IMR-90 (cell line): ENCODE measurements at regions not wholly inside any gene's neighbourhood (a gene's known extent, or its start where the extent isn't known, plus 50 kb on each side); places are given as distances from the start of the nearest gene placed in this dataset.

ENCODE experiments used
- ATAC-seq: fragments of 200-7000 bp; cut with Tn5 transposase; 2 replicates; pipeline ENCODE4 v1.9.1; 2020; ENCODE audit warnings: low read depth, mild to moderate bottlenecking, moderate library complexity
- BruUV-seq: library from RNA; stranded (reverse); fragments of 400-500 nt; replicated peaks from 2 replicates; lab custom pipeline; 2021; lab: Mats Ljungman, UMichigan
- CTCF ChIA-PET: fragments of 300-600 bp; formaldehyde crosslinking; extraction: SDS; loops from one replicate; lab custom pipeline; 2021; ENCODE audit warnings: antibody characterized with exemption; lab: Yijun Ruan, JAX
- POLR2A ChIA-PET: fragments of 300-600 bp; sonication (Branson Sonifier 250); formaldehyde crosslinking; loops from one replicate; lab custom pipeline; 2022; ENCODE audit warnings: antibody characterized with exemption; ENCODE audit not compliant: unreplicated experiment; lab: Charles Lee
- DNase-seq: peaks from one replicate; pipeline ENCODE4 v3.0.0; 2013
- H2AFZ ChIP-seq: replicated peaks from 2 replicates; pipeline ENCODE3; 2013; ENCODE audit warnings: low read length, mild to moderate bottlenecking; ENCODE audit not compliant: poor library complexity
- H2AK5ac ChIP-seq: 2 replicates; pipeline ENCODE4 v1.6.1; 2013; ENCODE audit warnings: low read depth, low read length, inconsistent platforms
- H2AK9ac ChIP-seq: replicated peaks from 2 replicates; pipeline ENCODE3; 2013; ENCODE audit warnings: mild to moderate bottlenecking, low read depth, low read length, moderate library complexity; ENCODE audit not compliant: poor library complexity
- H2BK120ac ChIP-seq: 2 replicates; pipeline ENCODE4 v1.6.1; 2013; ENCODE audit warnings: low read depth, low read length, inconsistent platforms
- H2BK15ac ChIP-seq: 3 replicates; pipeline ENCODE4 v1.6.1; 2013; ENCODE audit warnings: low read depth, low read length, inconsistent platforms
- H2BK20ac ChIP-seq: 2 replicates; pipeline ENCODE4 v1.6.1; 2013; ENCODE audit warnings: low read depth, mild to moderate bottlenecking, inconsistent platforms, low read length, moderate library complexity
- H2BK5ac ChIP-seq: 2 replicates; pipeline ENCODE4 v1.6.1; 2013; ENCODE audit warnings: mild to moderate bottlenecking, low read depth, low read length, inconsistent platforms; ENCODE audit not compliant: poor library complexity, severe bottlenecking
- H3K14ac ChIP-seq: replicated peaks from 2 replicates; pipeline ENCODE4 v1.6.1; 2013; ENCODE audit warnings: low read depth, low read length, inconsistent platforms
- H3K18ac ChIP-seq: 2 replicates; pipeline ENCODE4 v1.6.1; 2013; ENCODE audit warnings: low read depth, low read length, control low read depth
- H3K23ac ChIP-seq: 2 replicates; pipeline ENCODE4 v1.6.1; 2013; ENCODE audit warnings: low read depth, low read length, inconsistent platforms
- H3K27ac ChIP-seq: 2 replicates; pipeline ENCODE4 v1.5.1; 2013; ENCODE audit warnings: mild to moderate bottlenecking, control low read depth, low read length; ENCODE audit not compliant: insufficient read depth
- H3K27me3 ChIP-seq: 2 replicates; pipeline ENCODE4 v1.6.1; 2013; ENCODE audit warnings: low read length; ENCODE audit not compliant: control insufficient read depth, insufficient read depth
- H3K36me3 ChIP-seq: 2 replicates; pipeline ENCODE4 v1.6.1; 2013; ENCODE audit warnings: low read length, mixed read lengths; ENCODE audit not compliant: control insufficient read depth, insufficient read depth
- H3K4ac ChIP-seq: 2 replicates; pipeline ENCODE4 v1.6.1; 2013; ENCODE audit warnings: low read depth, low read length, inconsistent platforms
- H3K4me1 ChIP-seq: 2 replicates; pipeline ENCODE4 v1.6.1; 2013; ENCODE audit warnings: low read length, mixed read lengths; ENCODE audit not compliant: control insufficient read depth, insufficient read depth
- H3K4me2 ChIP-seq: 2 replicates; pipeline ENCODE4 v1.6.1; 2013; ENCODE audit warnings: low read depth, mild to moderate bottlenecking, control low read depth, low read length, moderate library complexity
- H3K4me3 ChIP-seq: 2 replicates; pipeline ENCODE4 v1.5.1; 2013; ENCODE audit warnings: low read depth, mild to moderate bottlenecking, control low read depth, low read length, moderate library complexity; ENCODE audit not compliant: insufficient read depth
- H3K56ac ChIP-seq: 2 replicates; pipeline ENCODE4 v1.6.1; 2013; ENCODE audit warnings: low read length, inconsistent platforms; ENCODE audit not compliant: insufficient read depth; ENCODE audit errors: extremely low read depth
- H3K79me1 ChIP-seq, 2 experiments: 2 replicates each; pipeline ENCODE4 v1.6.1; 2013; ENCODE audit warnings: low read length in 2 of 2, inconsistent platforms in 1 of 2, low read depth in 1 of 2
- H3K9ac ChIP-seq: 2 replicates; pipeline ENCODE4 v1.6.1; 2013; ENCODE audit warnings: low read depth, low read length, control low read depth
- H3K9me1 ChIP-seq: 2 replicates; pipeline ENCODE4 v1.6.1; 2013; ENCODE audit warnings: low read length, inconsistent platforms; ENCODE audit not compliant: insufficient read depth
- H3K9me3 ChIP-seq: 2 replicates; pipeline ENCODE4 v1.6.1; 2013; ENCODE audit warnings: low read length; ENCODE audit not compliant: control insufficient read depth, insufficient read depth
- H4K20me1 ChIP-seq: 2 replicates; pipeline ENCODE4 v1.6.1; 2013; ENCODE audit warnings: low read length, inconsistent platforms; ENCODE audit not compliant: insufficient read depth
- H4K5ac ChIP-seq: 2 replicates; pipeline ENCODE4 v1.6.1; 2013; ENCODE audit warnings: mild to moderate bottlenecking, low read depth, low read length, control low read depth
- H4K8ac ChIP-seq, 2 experiments: 2 replicates each; pipeline ENCODE4 v1.6.1; 2013; ENCODE audit warnings: low read depth in 2 of 2, low read length in 2 of 2, control low read depth in 1 of 2, inconsistent platforms in 1 of 2
- H4K91ac ChIP-seq: 2 replicates; pipeline ENCODE4 v1.6.1; 2013; ENCODE audit warnings: low read depth, low read length, inconsistent platforms; ENCODE audit not compliant: insufficient read depth
- BHLHE40 ChIP-seq: fragments of 150-350 bp; IDR thresholded peaks from 2 replicates; pipeline ENCODE4 v1.6.1; 2016; ENCODE audit warnings: mild to moderate bottlenecking, low read depth, low read length
- CEBPB ChIP-seq: IDR thresholded peaks from 2 replicates; pipeline ENCODE4 v1.6.1; 2012; ENCODE audit warnings: low read depth, low read length, improper control_type of control experiment
- CHD1 ChIP-seq: IDR thresholded peaks from 2 replicates; pipeline ENCODE4 v1.6.1; 2012; ENCODE audit warnings: low read depth, low read length, improper control_type of control experiment
- FOS ChIP-seq: fragments of 150-350 bp; IDR thresholded peaks from 2 replicates; pipeline ENCODE4 v1.6.1; 2016; ENCODE audit warnings: low read depth, low read length
- MAFK ChIP-seq: IDR thresholded peaks from 2 replicates; pipeline ENCODE4 v1.6.1; 2012; ENCODE audit warnings: low read depth, low read length, improper control_type of control experiment
- MAZ ChIP-seq: IDR thresholded peaks from 2 replicates; pipeline ENCODE4 v1.6.1; 2012; ENCODE audit warnings: low read depth, mild to moderate bottlenecking, low read length, improper control_type of control experiment, moderate library complexity, borderline replicate concordance
- MXI1 ChIP-seq: IDR thresholded peaks from 2 replicates; pipeline ENCODE4 v1.6.1; 2012; ENCODE audit warnings: low read depth, mild to moderate bottlenecking, low read length, moderate library complexity, borderline replicate concordance
- NFE2L2 ChIP-seq: fragments of 150-350 bp; IDR thresholded peaks from 2 replicates; pipeline ENCODE4 v1.6.1; 2016; ENCODE audit warnings: low read depth, mild to moderate bottlenecking, low read length
- POLR2A ChIP-seq: IDR thresholded peaks from 2 replicates; pipeline ENCODE4 v1.6.1; 2012; ENCODE audit warnings: mild to moderate bottlenecking, low read depth, low read length
- RAD21 ChIP-seq: IDR thresholded peaks from 2 replicates; pipeline ENCODE4 v1.6.1; 2012; ENCODE audit warnings: low read length, improper control_type of control experiment
- RCOR1 ChIP-seq: IDR thresholded peaks from 2 replicates; pipeline ENCODE4 v1.6.1; 2012; ENCODE audit warnings: mild to moderate bottlenecking, low read length, improper control_type of control experiment; ENCODE audit not compliant: insufficient replicate concordance
- RFX5 ChIP-seq: IDR thresholded peaks from 2 replicates; pipeline ENCODE4 v1.8.0; 2012; ENCODE audit warnings: low read depth, mild to moderate bottlenecking, low read length, moderate library complexity
- SMC3 ChIP-seq: fragments of 150-350 bp; IDR thresholded peaks from 2 replicates; pipeline ENCODE4 v1.6.1; 2016; ENCODE audit warnings: low read depth, mild to moderate bottlenecking, antibody characterized with exemption, low read length, moderate library complexity
- WGBS, 2 experiments: methylation state at CpG; one replicate each; pipeline versions ENCODE4 v1.1.5 to v1.1.7; 2013; ENCODE audit warnings: missing lambda C conversion rate in 2 of 2; ENCODE audit not compliant: insufficient read length in 1 of 2; ENCODE audit errors: extremely low coverage in 2 of 2; 5-methylcytosine and 5-hydroxymethylcytosine counted together
- dilution Hi-C: fragments of 300-500 bp; cut with HindIII; formaldehyde crosslinking; loops from one replicate; pipeline ENCODE4 v1.14.3; 2018; ENCODE audit warnings: low sequenced_read_pairs; ENCODE audit not compliant: unreplicated experiment
- in situ Hi-C: fragments of 300-500 bp; cut with MboI; formaldehyde crosslinking; loops from 3 replicates; pipeline ENCODE4 v1.14.3; 2019; ENCODE audit warnings: low sequenced_read_pairs, inconsistent platforms, mixed read lengths
- intact Hi-C: fragments of 100-400 bp; cut with micrococcal nuclease; formaldehyde crosslinking; loops from 2 replicates; pipeline ENCODE4 v1.10.0; 2022
- TF ChIP-seq, protein P1 (sequence below): fragments of 150-350 bp; IDR thresholded peaks from 2 replicates; pipeline ENCODE4 v1.6.1; 2016; ENCODE audit warnings: low read depth, mild to moderate bottlenecking, low read length, moderate library complexity, borderline replicate concordance
- TF ChIP-seq, protein P2 (sequence below): conservative IDR thresholded peaks from 2 replicates; pipeline ENCODE4 v1.5.1; 2012; ENCODE audit warnings: mild to moderate bottlenecking, low read depth, low read length, improper control_type of control experiment

DNA sequence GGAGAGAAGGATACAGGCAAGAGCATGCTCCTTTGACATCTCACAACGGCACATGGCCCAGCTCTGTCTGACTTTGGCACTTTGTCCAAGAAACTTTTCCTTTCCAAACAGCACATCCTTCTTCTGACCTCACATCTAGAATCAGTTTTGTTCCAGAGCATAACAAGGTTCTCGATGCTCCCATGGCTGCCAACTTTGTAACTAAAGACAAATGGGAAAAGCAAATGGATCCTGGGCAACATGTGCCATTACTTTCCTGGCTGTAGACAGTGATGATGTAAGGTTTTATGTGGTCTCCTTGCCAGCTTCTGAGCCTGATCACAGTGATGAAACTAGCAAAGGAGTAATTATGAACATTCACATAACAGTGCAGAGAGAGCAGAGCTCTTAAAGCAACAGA is 171.8 kb upstream of the C1orf87 start:
- no peak overlapping the region for H3K4me2 ChIP-seq
- DNase-seq (no peak), ATAC-seq (no peak)
- H3K9me1 ChIP-seq = no peaks in the 10 kb centered on the region
- H3K4ac ChIP-seq = no peak overlapping the region
- H3K23ac ChIP-seq = no peak overlapping the region
- no TSS peak for BruUV-seq
- no peak overlapping the region for H4K91ac ChIP-seq
- H3K4me1 ChIP-seq = no peaks in the 10 kb centered on the region
- TF ChIP-seq NFE2L2 (no peak), RCOR1 (no peak), MAFK (no peak), RAD21 (no peak), MAZ (no peak), POLR2A (no peak), BHLHE40 (no peak), SMC3 (no peak), MXI1 (no peak), CHD1 (no peak), FOS (no peak), RFX5 (no peak), CEBPB (no peak)
- TF ChIP-seq, protein P1, sequence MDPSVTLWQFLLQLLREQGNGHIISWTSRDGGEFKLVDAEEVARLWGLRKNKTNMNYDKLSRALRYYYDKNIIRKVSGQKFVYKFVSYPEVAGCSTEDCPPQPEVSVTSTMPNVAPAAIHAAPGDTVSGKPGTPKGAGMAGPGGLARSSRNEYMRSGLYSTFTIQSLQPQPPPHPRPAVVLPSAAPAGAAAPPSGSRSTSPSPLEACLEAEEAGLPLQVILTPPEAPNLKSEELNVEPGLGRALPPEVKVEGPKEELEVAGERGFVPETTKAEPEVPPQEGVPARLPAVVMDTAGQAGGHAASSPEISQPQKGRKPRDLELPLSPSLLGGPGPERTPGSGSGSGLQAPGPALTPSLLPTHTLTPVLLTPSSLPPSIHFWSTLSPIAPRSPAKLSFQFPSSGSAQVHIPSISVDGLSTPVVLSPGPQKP = no peak
- TF ChIP-seq, protein P2, sequence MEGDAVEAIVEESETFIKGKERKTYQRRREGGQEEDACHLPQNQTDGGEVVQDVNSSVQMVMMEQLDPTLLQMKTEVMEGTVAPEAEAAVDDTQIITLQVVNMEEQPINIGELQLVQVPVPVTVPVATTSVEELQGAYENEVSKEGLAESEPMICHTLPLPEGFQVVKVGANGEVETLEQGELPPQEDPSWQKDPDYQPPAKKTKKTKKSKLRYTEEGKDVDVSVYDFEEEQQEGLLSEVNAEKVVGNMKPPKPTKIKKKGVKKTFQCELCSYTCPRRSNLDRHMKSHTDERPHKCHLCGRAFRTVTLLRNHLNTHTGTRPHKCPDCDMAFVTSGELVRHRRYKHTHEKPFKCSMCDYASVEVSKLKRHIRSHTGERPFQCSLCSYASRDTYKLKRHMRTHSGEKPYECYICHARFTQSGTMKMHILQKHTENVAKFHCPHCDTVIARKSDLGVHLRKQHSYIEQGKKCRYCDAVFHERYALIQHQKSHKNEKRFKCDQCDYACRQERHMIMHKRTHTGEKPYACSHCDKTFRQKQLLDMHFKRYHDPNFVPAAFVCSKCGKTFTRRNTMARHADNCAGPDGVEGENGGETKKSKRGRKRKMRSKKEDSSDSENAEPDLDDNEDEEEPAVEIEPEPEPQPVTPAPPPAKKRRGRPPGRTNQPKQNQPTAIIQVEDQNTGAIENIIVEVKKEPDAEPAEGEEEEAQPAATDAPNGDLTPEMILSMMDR = no peak
- no peak overlapping the region for H3K4me3 ChIP-seq
- no peak overlapping the region for H2AFZ ChIP-seq
- H2BK15ac ChIP-seq = no peak overlapping the region
- dilution Hi-C loops (no loop called here), in situ Hi-C loops (no loop called here), intact Hi-C loops (no loop called here)
- H2AK9ac ChIP-seq = no peak overlapping the region
- ChIA-PET POLR2A (interaction anchor here (0.6 kb wide), 1 partner anchor 17 kb away, joined by 3 read pairs; no protein-coding TSS in a partner anchor), CTCF (no interaction called here)
- H2BK120ac ChIP-seq = no peak overlapping the region
- H4K20me1 ChIP-seq = no peaks in the 10 kb centered on the region
- no peak overlapping the region for H3K56ac ChIP-seq
- peaks cover 2% of the 10 kb centered on the region; the same call in 1 of the 2 replicates for H3K9me3 ChIP-seq
- no peak overlapping the region for H2AK5ac ChIP-seq
- H4K5ac ChIP-seq = no peak overlapping the region
- H3K14ac ChIP-seq = no peak overlapping the region
- H2BK20ac ChIP-seq = no peak overlapping the region
- WGBS, 2 experiments = no CpG with 5 or more reads among the region's 2 CpGs
- no peaks in the 10 kb centered on the region for H3K79me1 ChIP-seq
- H2BK5ac ChIP-seq = no peak overlapping the region
- H3K9ac ChIP-seq = no peak overlapping the region
- no peak overlapping the region for H3K18ac ChIP-seq
- H3K27ac ChIP-seq = no peak overlapping the region
- no peaks in the 10 kb centered on the region for H3K27me3 ChIP-seq
- no peak overlapping the region for H4K8ac ChIP-seq
- H3K36me3 ChIP-seq = no peaks in the 10 kb centered on the region
